Trophoblast cell (in vitro differentiated cells and primary cell): ENCODE measurements at regions not wholly inside any gene's neighbourhood (a gene's known extent, or its start where the extent isn't known, plus 50 kb on each side); places are given as distances from the start of the nearest gene placed in this dataset.

ENCODE experiments used
- DNase-seq, 2 donors: peaks; one replicate each; pipeline ENCODE4 v3.0.0-alpha.2; 2016
- H2AFZ ChIP-seq: 2 replicates; pipeline ENCODE4 v1.6.1; 2013; ENCODE audit warnings: low read length, moderate library complexity, mild to moderate bottlenecking; ENCODE audit not compliant: insufficient read depth, poor library complexity
- H2AK5ac ChIP-seq: 2 replicates; pipeline ENCODE4 v1.6.1; 2013; ENCODE audit warnings: mild to moderate bottlenecking, low read length
- H2BK120ac ChIP-seq: 2 replicates; pipeline ENCODE4 v1.6.1; 2013; ENCODE audit warnings: low read length, mild to moderate bottlenecking, moderate library complexity; ENCODE audit not compliant: insufficient read depth, poor library complexity
- H2BK12ac ChIP-seq: 2 replicates; pipeline ENCODE4 v1.6.1; 2013; ENCODE audit warnings: mild to moderate bottlenecking, low read length, moderate library complexity
- H2BK5ac ChIP-seq: 2 replicates; pipeline ENCODE4 v1.6.1; 2013; ENCODE audit warnings: low read length, low read depth, moderate library complexity, mild to moderate bottlenecking; ENCODE audit not compliant: poor library complexity
- H3K14ac ChIP-seq: 2 replicates; pipeline ENCODE4 v1.6.1; 2013; ENCODE audit warnings: mild to moderate bottlenecking, low read length
- H3K18ac ChIP-seq: 2 replicates; pipeline ENCODE4 v1.6.1; 2013; ENCODE audit warnings: mild to moderate bottlenecking, low read length
- H3K23ac ChIP-seq: 2 replicates; pipeline ENCODE4 v1.6.1; 2013; ENCODE audit warnings: low read length
- H3K27ac ChIP-seq: 2 replicates; pipeline ENCODE4 v1.5.1; 2013; ENCODE audit warnings: low read depth, mild to moderate bottlenecking, inconsistent platforms, low read length, moderate library complexity
- H3K27me3 ChIP-seq: 2 replicates; pipeline ENCODE4 v1.6.1; 2013; ENCODE audit warnings: inconsistent platforms, mild to moderate bottlenecking, low read length, moderate library complexity; ENCODE audit not compliant: insufficient read depth
- H3K36me3 ChIP-seq, 2 experiments: 1 replicate in 1 of 2; 2 replicates in 1 of 2; pipeline ENCODE4 v1.6.1; 2013; ENCODE audit warnings: low read length in 2 of 2, mild to moderate bottlenecking in 2 of 2, moderate library complexity in 1 of 2; ENCODE audit not compliant: insufficient read depth in 2 of 2, control insufficient read depth in 1 of 2
- H3K4ac ChIP-seq: 2 replicates; pipeline ENCODE4 v1.6.1; 2013; ENCODE audit warnings: low read depth, mild to moderate bottlenecking, low read length, moderate library complexity
- H3K4me1 ChIP-seq, 2 experiments: 1 replicate in 1 of 2; 2 replicates in 1 of 2; pipeline ENCODE4 v1.6.1; 2013; ENCODE audit warnings: low read length in 2 of 2, mild to moderate bottlenecking in 2 of 2, moderate library complexity in 1 of 2; ENCODE audit not compliant: insufficient read depth in 2 of 2, control insufficient read depth in 1 of 2
- H3K4me2 ChIP-seq: 2 replicates; pipeline ENCODE4 v1.6.1; 2013; ENCODE audit warnings: inconsistent platforms, mild to moderate bottlenecking, low read length, moderate library complexity
- H3K4me3 ChIP-seq: 2 replicates; pipeline ENCODE4 v1.5.1; 2013; ENCODE audit warnings: mild to moderate bottlenecking, low read depth, low read length, inconsistent platforms
- H3K79me1 ChIP-seq: one replicate; pipeline ENCODE4 v1.6.1; 2013; ENCODE audit warnings: low read length
- H3K79me2 ChIP-seq: 2 replicates; pipeline ENCODE4 v1.6.1; 2013; ENCODE audit warnings: low read length, mild to moderate bottlenecking; ENCODE audit not compliant: control insufficient read depth, insufficient read depth, poor library complexity
- H3K9ac ChIP-seq: 2 replicates; pipeline ENCODE4 v1.6.1; 2013; ENCODE audit warnings: mild to moderate bottlenecking, low read length
- H3K9me3 ChIP-seq: 2 replicates; pipeline ENCODE4 v1.6.1; 2013; ENCODE audit warnings: low read depth, mild to moderate bottlenecking, control low read depth, inconsistent platforms, low read length; ENCODE audit not compliant: insufficient read depth
- H4K12ac ChIP-seq: 2 replicates; pipeline ENCODE4 v1.6.1; 2013; ENCODE audit warnings: low read depth, mild to moderate bottlenecking, low read length, moderate library complexity
- H4K8ac ChIP-seq: 2 replicates; pipeline ENCODE4 v1.6.1; 2013; ENCODE audit warnings: low read depth, mild to moderate bottlenecking, low read length, moderate library complexity
- H4K91ac ChIP-seq: one replicate; pipeline ENCODE4 v1.6.1; 2013; ENCODE audit warnings: low read depth, mild to moderate bottlenecking, low read length, moderate library complexity
- WGBS: extraction: QIAGEN DNeasy Blood & Tissue Kit; methylation state at CpG from one replicate; pipeline ENCODE4 v1.1.7; 2013; ENCODE audit warnings: missing lambda C conversion rate; ENCODE audit not compliant: insufficient read length, insufficient coverage; ENCODE audit errors: extremely low coverage; 5-methylcytosine and 5-hydroxymethylcytosine counted together

DNA sequence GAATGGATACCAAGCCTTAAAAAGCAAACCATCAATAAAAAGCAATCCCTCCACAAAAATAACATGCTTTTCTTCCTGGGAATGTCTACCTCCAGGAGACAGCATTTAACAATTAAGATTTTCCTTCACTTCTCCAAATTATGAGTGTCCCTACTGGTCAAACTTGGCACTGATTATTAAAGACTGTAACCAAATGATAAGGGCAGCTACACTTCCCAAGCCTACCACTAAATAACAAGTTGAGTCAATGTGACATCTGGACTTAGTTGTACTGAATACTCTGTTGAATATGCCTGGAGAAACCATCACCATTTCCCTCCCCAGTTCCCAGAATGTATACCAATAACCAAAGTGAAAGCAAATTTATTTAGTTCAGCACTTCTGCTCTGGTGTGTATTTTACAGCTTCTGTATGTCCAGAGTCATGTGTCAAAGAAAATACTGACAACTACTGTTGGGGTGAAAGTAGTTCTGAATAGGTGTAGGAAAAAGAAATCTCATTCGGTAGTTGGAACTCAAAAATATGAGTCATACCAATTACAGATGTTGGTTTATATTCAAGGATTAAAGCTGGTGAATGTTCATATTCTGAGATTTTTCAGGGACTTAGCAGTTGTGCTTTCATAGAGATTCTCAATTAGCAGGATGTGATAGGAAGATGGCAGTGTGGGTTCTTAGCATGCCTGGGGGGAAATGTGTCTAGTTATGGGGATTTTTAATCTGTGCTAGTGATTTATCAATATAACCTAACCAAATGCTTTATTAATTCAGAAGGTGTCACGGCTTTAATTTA lies 1291.6 kb upstream of the GYPC start:
- Histone ChIP-seq H3K9ac (no peak overlapping the region), H2AFZ (no peak overlapping the region), H3K36me3 (no peaks in the 10 kb centered on the region), H3K4ac (no peak overlapping the region), H4K91ac (no peak overlapping the region), H3K4me1 (no peaks in the 10 kb centered on the region), H4K8ac (no peak overlapping the region), H2BK120ac (no peak overlapping the region), H3K79me1 (no peaks in the 10 kb centered on the region), H3K18ac (no peak overlapping the region), H2BK5ac (no peak overlapping the region), H4K12ac (no peak overlapping the region), H3K9me3 (no peaks in the 10 kb centered on the region), H3K23ac (no peak overlapping the region), H3K14ac (no peak overlapping the region), H3K4me2 (no peak overlapping the region), H3K27me3 (no peaks in the 10 kb centered on the region), H3K4me3 (no peak overlapping the region), H3K27ac (no peak overlapping the region), H3K79me2 (no peaks in the 10 kb centered on the region), H2BK12ac (no peak overlapping the region), H2AK5ac (no peak overlapping the region)
- no peak for DNase-seq
- no CpG with 5 or more reads among the region's 2 CpGs for WGBS

GRCh38 chr2:125364984-125365265 lies 1291.0 kb upstream of the GYPC start:
- Histone ChIP-seq H3K79me1 (no peaks in the 10 kb centered on the region), H2BK120ac (no peak overlapping the region), H3K14ac (no peak overlapping the region), H3K4ac (no peak overlapping the region), H3K4me1 (no peaks in the 10 kb centered on the region), H3K4me3 (no peak overlapping the region), H4K91ac (no peak overlapping the region), H2BK5ac (no peak overlapping the region), H3K18ac (no peak overlapping the region), H4K8ac (no peak overlapping the region), H4K12ac (no peak overlapping the region), H3K9ac (no peak overlapping the region), H3K9me3 (no peaks in the 10 kb centered on the region), H3K79me2 (no peaks in the 10 kb centered on the region), H2BK12ac (no peak overlapping the region), H2AK5ac (no peak overlapping the region), H3K27ac (no peak overlapping the region), H3K36me3 (no peaks in the 10 kb centered on the region), H2AFZ (no peak overlapping the region), H3K23ac (no peak overlapping the region), H3K4me2 (no peak overlapping the region), H3K27me3 (no peaks in the 10 kb centered on the region)
- no CpG with 5 or more reads among the region's 1 CpG for WGBS
- DNase-seq = no peak

- Histone ChIP-seq H4K91ac (no peak overlapping the region), H2BK120ac (no peak overlapping the region), H3K14ac (no peak overlapping the region), H4K12ac (no peak overlapping the region), H3K4me2 (no peak overlapping the region), H2AK5ac (no peak overlapping the region), H3K9ac (no peak overlapping the region), H3K36me3 (no peaks in the 10 kb centered on the region), H3K79me2 (no peaks in the 10 kb centered on the region), H4K8ac (no peak overlapping the region), H2AFZ (no peak overlapping the region), H3K4me1 (no peaks in the 10 kb centered on the region), H3K4me3 (no peak overlapping the region), H3K27ac (no peak overlapping the region), H3K23ac (no peak overlapping the region), H3K27me3 (no peaks in the 10 kb centered on the region), H3K9me3 (no peaks in the 10 kb centered on the region), H3K79me1 (no peaks in the 10 kb centered on the region), H3K4ac (no peak overlapping the region), H2BK5ac (no peak overlapping the region), H2BK12ac (no peak overlapping the region), H3K18ac (no peak overlapping the region)
- DNase-seq = no peak
These were observed 1284.1 kb upstream of the GYPC start for GRCh38 chr2:125371867-125372266.

- no peaks in the 10 kb centered on the region for H3K36me3 ChIP-seq
These were observed 1282.7 kb upstream of the GYPC start for GRCh38 chr2:125373293-125373692.

More at GRCh38 chr2:125373293-125373692, 1282.7 kb upstream of the GYPC start:
- DNase-seq = no peak
- H3K27me3 ChIP-seq = no peaks in the 10 kb centered on the region
- no peaks in the 10 kb centered on the region for H3K79me1 ChIP-seq
- no peak overlapping the region for H2AFZ ChIP-seq
- no peaks in the 10 kb centered on the region for H3K79me2 ChIP-seq
- no peak overlapping the region for H3K4me2 ChIP-seq
- no peak overlapping the region for H3K23ac ChIP-seq
- H4K8ac ChIP-seq = no peak overlapping the region
- H2BK12ac ChIP-seq = no peak overlapping the region
- no CpG with 5 or more reads among the region's 1 CpG for WGBS
- no peak overlapping the region for H3K18ac ChIP-seq
- H2AK5ac ChIP-seq = no peak overlapping the region
- H3K4me3 ChIP-seq = no peak overlapping the region
- H3K14ac ChIP-seq = no peak overlapping the region
- no peak overlapping the region for H3K27ac ChIP-seq
- H3K9ac ChIP-seq = no peak overlapping the region
- no peak overlapping the region for H4K12ac ChIP-seq
- H3K4me1 ChIP-seq = no peaks in the 10 kb centered on the region
- H4K91ac ChIP-seq = no peak overlapping the region
- no peak overlapping the region for H3K4ac ChIP-seq
- H2BK5ac ChIP-seq = no peak overlapping the region
- H2BK120ac ChIP-seq = no peak overlapping the region
- no peaks in the 10 kb centered on the region for H3K9me3 ChIP-seq
